GM18907 (cell line): ENCODE measurements at regions not wholly inside any gene's neighbourhood (a gene's known extent, or its start where the extent isn't known, plus 50 kb on each side); places are given as distances from the start of the nearest gene placed in this dataset.

Source experiments
- ATAC-seq: cut with Tn5 transposase; IDR thresholded peaks from one replicate; pipeline ENCODE4 v1.9.1; 2021; ENCODE audit warnings: mild to moderate bottlenecking, moderate library complexity; ENCODE audit not compliant: unreplicated experiment

- no peak for ATAC-seq
These were observed 1243.5 kb downstream of the EFNB2 start for GRCh38 chr13:105291987-105292386.

DNA sequence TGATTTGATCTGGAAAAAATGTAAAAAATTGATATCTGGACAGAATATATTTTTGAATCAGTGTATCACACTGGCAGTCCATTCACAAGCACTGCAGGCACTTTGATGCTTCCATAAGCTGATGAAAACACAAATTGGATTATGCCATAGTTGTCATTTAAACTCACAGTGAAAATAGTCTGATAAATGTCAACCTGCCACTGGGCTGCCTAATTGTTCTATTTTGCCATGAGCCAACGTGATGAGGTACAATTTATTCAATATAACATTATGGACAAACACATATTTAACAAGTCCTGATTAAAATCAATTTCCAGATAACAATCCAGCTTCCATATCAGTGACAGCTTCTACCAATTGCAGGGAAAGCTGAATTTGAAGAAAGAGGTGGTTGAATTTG, 1244.9 kb downstream of the EFNB2 start:
- no peak for ATAC-seq

- no peak for ATAC-seq
These were observed 1249.9 kb downstream of the EFNB2 start for GRCh38 chr13:105285526-105285925.

- ATAC-seq, result no peak
These were observed 1252.8 kb downstream of the EFNB2 start for GRCh38 chr13:105282406-105283285.

DNA sequence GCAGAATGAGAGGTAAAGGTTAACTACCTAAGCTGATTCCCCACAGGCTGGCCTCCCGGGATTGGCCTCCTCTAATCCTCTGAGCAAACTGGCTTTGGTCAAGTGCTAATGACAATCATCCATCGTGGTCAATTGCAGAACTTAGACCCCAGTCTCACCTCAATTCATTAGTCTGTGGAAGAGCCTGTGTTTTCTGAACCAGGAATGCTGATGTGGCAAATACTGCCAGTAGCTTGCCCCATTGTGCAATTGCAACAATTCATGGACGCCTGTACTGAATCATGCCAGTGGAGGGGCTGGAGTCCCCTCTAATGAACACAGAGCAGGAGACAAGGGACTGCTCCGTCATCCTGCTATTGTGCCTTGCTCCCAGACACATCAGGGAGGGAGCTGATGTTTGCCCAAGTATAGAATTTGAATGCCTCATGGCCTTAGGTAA, 1256.5 kb downstream of the EFNB2 start:
- no peak for ATAC-seq

DNA sequence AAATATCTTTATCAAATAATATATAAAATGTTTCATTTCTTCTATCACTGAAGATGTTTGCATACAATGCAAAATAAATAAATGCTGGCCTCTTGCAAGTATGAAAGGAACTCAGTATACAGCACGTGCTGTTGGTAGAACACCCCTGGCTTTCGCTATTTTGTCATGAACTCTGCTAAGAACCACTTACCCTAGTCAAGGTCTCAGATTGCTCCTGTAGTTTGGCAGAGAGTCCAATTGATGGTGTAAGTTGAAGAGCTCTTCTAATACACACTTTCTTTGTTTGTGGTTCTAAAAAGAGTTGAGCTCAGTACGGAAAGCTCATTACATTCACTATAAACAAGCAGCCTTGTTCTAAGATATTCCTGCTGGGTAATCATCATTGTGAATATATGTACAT, 1258.9 kb downstream of the EFNB2 start:
- ATAC-seq, result no peak

DNA sequence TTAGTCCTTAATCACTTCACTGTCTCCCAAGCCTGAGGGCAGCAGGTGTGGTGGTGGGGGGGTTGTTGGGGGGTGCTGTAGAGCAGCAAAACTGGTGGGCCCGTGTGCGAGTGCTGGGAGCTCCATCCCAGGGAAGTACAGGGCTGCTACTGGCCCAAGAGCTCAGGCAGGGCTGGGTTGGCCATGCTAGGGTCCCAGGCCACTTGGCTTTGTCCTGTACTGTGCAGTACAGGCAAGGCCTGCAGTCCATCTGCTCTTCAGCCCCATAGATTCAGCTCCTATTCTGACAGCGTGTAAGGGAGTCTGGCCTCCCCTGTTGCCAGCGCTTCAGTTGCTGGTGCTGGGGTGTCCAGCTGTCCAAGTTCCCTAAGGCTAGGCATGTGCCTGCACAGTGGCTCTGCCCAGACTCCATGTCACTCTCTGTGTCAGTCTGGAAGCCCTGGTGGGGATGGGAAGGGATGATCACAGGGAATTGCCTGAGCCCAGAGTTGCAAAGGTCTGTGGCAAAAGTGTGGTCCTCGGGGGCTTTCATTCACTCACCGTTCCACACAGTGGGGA, 1261.7 kb downstream of the EFNB2 start:
- ATAC-seq, result no peak

GRCh38 chr13:105272660-105273631, 1262.5 kb downstream of the EFNB2 start:
- no peak for ATAC-seq

- no peak for ATAC-seq
These were observed 1268.8 kb downstream of the EFNB2 start for GRCh38 chr13:105266615-105267014.

- ATAC-seq, result no peak
These were observed 1272.9 kb downstream of the EFNB2 start for GRCh38 chr13:105262579-105262978.

GRCh38 chr13:105259426-105259825, 1276.0 kb downstream of the EFNB2 start:
- no peak for ATAC-seq

- ATAC-seq, result no peak
These were observed 1280.0 kb downstream of the EFNB2 start for GRCh38 chr13:105255472-105255871.

GRCh38 chr13:105251293-105251692, 1284.2 kb downstream of the EFNB2 start:
- no peak for ATAC-seq

- no peak for ATAC-seq
These were observed 1287.6 kb downstream of the EFNB2 start for GRCh38 chr13:105247830-105248229.

DNA sequence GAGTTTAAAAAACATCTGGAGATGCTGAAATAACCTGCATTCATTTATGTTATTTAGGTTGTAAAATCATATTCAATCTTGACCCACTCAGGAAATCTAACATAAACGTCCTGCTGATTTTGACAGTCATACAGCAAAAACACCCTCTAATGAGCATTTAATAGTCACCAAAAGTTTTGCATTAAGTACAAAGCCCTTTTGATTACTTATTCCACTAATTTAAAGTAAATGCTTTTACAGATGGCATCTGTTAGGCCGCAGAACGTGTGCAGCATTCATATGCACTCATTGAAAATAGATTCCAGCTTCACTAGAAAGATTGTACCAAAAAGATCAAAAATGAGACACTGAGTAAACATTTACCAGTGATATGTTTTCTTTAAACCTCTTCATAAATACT, 1295.1 kb downstream of the EFNB2 start:
- no peak for ATAC-seq

DNA sequence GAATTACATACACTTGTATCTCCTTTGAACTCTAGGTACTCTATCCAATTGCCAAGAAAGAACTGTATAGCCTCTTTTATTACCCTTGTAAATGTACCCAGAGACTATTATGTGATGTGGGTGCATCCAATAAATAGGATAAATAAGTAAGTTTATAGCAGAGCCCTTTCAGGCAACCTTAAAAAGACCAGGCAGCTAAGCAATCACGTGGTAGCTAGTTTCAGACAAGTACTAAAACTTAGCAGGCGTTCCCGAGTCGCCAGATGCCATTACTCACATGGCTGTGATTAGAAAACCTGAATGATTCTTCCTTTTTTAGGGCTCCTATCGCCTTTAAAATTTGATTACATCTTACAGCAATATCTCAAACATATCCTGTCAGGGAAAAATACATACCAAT, 1303.0 kb downstream of the EFNB2 start:
- ATAC-seq, result no peak

GRCh38 chr13:105232006-105232405, 1303.5 kb downstream of the EFNB2 start:
- no peak for ATAC-seq

DNA sequence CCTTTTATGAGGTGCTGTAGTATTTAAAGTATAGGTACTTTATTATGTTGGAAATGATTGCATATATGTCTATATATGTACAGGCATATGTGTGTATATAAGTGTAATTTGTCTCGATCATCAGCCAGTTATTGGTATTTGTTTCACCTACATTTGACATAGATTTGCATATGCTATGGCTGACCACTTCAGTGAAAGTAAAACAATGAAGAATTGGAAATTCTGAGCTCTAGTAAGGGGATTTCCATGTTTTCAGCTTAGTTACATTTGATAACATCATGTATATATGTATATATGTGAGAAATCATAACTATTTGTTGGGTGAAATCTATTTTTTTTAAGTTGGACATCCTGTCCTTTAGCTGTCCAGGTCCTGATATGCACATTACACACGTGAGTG, 1303.9 kb downstream of the EFNB2 start:
- ATAC-seq, result no peak

DNA sequence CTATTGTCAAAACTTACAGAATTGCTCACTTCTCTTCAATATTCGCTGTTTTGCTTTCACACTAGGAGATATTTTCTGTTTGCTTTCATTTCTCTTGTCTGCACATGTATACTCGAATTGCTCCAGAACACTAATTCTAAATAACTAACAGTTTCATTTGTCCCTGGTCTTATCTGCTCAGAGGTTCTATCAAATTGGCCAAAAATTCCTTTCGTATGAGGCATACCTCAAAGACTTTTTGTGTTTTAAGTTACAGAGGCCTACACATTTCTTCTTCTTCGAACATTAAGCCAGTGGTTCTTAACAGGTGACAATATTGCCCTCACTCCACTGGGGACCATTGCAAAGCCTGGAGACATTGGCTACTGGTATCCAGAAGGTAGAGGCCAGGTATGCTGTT, 1314.6 kb downstream of the EFNB2 start:
- ATAC-seq, result no peak

GRCh38 chr13:105220063-105220462, 1315.4 kb downstream of the EFNB2 start:
- ATAC-seq, result no peak

- ATAC-seq, result no peak
These were observed 1315.8 kb downstream of the EFNB2 start for GRCh38 chr13:105219651-105220050.
